GM12872 (cell line): ENCODE measurements at regions not wholly inside any gene's neighbourhood (a gene's known extent, or its start where the extent isn't known, plus 50 kb on each side); places are given as distances from the start of the nearest gene placed in this dataset.

Experiments
- TF ChIP-seq, protein P1 (sequence below): IDR thresholded peaks from 3 replicates; pipeline ENCODE4 v1.5.1; 2011; ENCODE audit warnings: low read depth, mild to moderate bottlenecking, low read length, moderate library complexity; ENCODE audit not compliant: insufficient read depth

DNA sequence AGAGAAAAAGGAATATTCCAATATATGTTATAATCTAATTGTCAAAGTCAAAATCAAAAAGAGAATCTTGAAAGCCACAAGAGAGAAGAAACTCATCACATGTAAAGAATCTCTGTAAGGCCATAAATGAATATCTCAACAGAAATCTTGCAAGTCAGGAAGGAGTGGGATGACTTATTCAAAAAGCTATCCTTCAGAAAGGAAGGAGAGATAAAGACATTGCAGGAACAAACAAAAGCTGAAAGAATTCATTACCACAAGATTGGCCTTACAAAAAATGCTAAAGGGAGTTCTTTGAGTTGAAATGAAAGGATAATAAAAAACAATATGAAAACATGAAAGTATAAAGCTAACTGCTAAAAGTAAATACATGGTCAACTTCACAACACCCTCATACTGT, 286.8 kb downstream of the LRIG3 start:
- TF ChIP-seq, protein P1, sequence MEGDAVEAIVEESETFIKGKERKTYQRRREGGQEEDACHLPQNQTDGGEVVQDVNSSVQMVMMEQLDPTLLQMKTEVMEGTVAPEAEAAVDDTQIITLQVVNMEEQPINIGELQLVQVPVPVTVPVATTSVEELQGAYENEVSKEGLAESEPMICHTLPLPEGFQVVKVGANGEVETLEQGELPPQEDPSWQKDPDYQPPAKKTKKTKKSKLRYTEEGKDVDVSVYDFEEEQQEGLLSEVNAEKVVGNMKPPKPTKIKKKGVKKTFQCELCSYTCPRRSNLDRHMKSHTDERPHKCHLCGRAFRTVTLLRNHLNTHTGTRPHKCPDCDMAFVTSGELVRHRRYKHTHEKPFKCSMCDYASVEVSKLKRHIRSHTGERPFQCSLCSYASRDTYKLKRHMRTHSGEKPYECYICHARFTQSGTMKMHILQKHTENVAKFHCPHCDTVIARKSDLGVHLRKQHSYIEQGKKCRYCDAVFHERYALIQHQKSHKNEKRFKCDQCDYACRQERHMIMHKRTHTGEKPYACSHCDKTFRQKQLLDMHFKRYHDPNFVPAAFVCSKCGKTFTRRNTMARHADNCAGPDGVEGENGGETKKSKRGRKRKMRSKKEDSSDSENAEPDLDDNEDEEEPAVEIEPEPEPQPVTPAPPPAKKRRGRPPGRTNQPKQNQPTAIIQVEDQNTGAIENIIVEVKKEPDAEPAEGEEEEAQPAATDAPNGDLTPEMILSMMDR, result no peak

DNA sequence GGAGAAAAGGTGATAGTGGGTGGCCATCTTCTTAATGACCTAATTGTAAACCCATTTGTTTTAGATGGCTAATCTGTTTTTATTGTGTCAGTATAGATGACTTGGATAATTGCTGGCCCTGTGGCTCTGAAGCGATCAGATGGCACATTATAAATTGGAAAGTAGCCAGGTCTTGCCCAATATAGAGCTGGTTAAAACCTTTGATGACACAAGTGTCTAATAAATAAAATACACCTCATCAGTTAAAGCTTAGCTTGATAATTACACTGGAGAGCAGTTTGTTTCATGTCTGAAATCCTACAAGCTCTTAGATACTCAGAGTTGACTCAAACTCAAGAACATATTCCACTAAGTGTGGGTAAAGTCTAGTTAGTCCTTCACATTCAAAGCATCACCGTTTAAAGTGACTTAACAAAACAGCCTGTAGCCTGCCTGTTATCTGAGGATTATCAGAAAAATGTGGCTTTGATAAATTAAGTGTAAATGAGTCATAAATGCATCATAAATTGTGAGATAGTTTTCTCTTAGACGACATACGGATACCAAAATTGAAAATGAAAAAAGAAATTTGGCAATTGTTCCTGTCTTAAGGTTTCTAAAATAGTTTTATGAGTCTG, 280.9 kb downstream of the LRIG3 start:
- TF ChIP-seq, protein P1, result no peak

DNA sequence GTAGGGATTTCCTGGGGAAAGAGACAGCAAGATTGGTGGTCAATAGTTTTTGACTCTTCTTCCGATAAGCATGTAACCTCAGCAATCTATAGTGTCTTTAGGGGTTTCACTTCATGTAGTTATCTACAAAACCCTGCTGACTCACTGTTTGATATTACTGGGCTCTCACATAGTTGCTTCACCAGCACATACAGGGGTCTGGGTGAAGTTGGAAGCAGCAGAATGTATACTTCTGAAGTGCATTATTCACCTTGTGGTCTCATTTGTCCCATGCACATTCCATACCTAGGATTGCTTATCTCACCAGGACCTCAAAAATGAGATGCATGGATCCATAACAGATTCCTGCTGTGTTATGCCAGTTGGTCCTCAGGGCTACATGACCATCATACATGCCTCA, 280.0 kb downstream of the LRIG3 start:
- TF ChIP-seq, protein P1, result no peak

DNA sequence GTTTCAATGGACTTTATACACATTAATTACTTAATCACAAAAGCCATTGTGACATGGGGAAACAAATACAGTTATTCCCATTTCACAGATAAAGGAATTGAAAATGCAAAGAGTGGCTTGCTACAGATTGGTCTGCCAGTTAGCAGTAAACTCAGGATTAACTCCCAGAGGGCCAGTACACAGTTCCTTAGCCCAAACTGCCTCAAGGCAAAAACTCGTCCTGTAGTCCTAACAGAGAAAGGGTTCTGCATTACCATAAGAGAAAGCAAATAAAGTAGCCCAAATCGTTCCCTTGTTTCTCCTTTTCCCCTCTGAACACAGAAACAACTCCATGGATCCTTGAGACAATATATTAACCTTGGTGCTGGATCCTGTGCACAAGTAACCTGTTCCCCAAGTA, 274.4 kb downstream of the LRIG3 start:
- TF ChIP-seq, protein P1, result no peak

DNA sequence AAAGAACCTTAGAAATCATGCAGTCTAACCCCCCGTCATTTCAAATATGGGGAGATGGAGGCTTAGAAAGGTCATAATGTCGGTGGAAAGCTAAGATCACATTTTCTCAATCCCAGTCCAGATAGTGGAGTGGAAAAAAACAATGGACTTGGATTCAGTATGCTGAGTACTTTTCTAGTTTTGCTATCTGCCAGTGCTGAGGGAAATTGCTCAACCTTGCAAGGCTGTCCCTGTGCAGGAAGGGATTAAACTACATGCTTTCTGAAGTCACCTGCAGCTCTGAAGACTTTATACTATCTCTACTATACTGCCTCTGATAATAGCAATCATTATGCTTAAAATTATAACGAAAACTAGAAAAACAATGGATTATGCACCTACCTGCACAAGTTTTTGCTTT, 272.8 kb downstream of the LRIG3 start:
- TF ChIP-seq, protein P1, result no peak

DNA sequence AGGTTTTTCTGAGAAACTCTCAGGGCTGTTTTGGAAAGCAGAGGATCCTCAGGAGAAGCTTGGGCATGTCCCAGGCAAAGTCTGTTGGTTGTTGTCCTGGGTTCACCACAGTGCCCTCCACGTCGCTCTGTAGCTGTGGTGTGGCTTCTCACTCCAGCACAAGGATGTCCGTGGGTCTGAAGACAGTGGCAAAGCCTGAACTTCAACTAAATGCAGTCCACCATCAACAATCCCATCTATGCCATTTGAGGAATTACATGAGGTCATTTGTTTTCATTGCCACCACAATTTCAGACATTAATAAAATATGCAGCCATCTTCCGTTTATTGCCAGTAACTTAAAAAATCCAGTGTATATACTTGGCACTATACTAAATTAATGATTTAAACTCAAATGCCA, 272.1 kb downstream of the LRIG3 start:
- TF ChIP-seq, protein P1, result no peak

DNA sequence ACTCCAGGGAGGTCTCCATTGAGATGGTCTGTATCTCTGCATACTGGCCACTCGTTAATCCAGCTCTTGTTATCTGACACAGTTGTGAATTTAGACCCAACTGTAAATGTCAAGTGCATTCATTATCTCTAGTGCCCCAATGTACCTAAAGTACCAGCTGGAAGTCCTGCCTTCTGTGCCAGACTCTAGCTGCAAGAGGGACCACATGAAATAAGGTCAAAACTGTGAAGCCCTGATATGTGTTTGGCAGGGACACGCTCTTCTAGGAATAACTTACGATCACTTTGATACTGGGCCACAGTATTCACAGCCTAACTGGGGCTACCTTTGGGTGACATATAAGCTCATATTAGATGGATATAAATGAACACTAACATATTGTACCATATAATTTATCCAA, 268.5 kb downstream of the LRIG3 start:
- TF ChIP-seq, protein P1, result no peak
